WERI-Rb-1 (cell line): ENCODE measurements at regions not wholly inside any gene's neighbourhood (a gene's known extent, or its start where the extent isn't known, plus 50 kb on each side); places are given as distances from the start of the nearest gene placed in this dataset.
"Not testable (repeated sequence)": the region's sequence is repeated elsewhere in the genome, so short reads cannot be mapped to it uniquely, and the experiment has no call there.

Experiments used
- DNase-seq: peaks from one replicate; pipeline ENCODE4 v3.0.0-alpha.2; 2020
- H3K27ac ChIP-seq: fragments of 250-450 bp; sonication (Bioruptor Pico); 2 replicates; pipeline ENCODE4 v1.5.1; 2020; ENCODE audit warnings: mild to moderate bottlenecking, moderate library complexity
- H3K27me3 ChIP-seq: fragments of 250-450 bp; sonication (Bioruptor Pico); 2 replicates; pipeline ENCODE4 v1.5.1; 2021; ENCODE audit warnings: mild to moderate bottlenecking, low read depth, moderate library complexity; ENCODE audit not compliant: insufficient read depth, severe bottlenecking
- H3K36me3 ChIP-seq: fragments of 250-450 bp; sonication (Bioruptor Pico); 2 replicates; pipeline ENCODE4 v1.5.1; 2020; ENCODE audit warnings: mild to moderate bottlenecking, moderate library complexity
- H3K4me3 ChIP-seq: 2 replicates; pipeline ENCODE4 v1.5.1; 2011; ENCODE audit warnings: low read depth, mild to moderate bottlenecking, control low read depth, low read length
- H3K9me3 ChIP-seq: fragments of 250-450 bp; sonication (Bioruptor Pico); 2 replicates; pipeline ENCODE4 v1.5.1; 2021; ENCODE audit warnings: mild to moderate bottlenecking, moderate library complexity; ENCODE audit not compliant: severe bottlenecking
- TF ChIP-seq, protein P1 (sequence below): IDR thresholded peaks from 2 replicates; pipeline ENCODE4 v1.5.1; 2011; ENCODE audit warnings: low read depth, mild to moderate bottlenecking, control low read depth, inconsistent platforms, low read length

GRCh38 chr18:73681398-73681797 lies 466.2 kb downstream of the FBXO15 start:
- TF ChIP-seq, protein P1, sequence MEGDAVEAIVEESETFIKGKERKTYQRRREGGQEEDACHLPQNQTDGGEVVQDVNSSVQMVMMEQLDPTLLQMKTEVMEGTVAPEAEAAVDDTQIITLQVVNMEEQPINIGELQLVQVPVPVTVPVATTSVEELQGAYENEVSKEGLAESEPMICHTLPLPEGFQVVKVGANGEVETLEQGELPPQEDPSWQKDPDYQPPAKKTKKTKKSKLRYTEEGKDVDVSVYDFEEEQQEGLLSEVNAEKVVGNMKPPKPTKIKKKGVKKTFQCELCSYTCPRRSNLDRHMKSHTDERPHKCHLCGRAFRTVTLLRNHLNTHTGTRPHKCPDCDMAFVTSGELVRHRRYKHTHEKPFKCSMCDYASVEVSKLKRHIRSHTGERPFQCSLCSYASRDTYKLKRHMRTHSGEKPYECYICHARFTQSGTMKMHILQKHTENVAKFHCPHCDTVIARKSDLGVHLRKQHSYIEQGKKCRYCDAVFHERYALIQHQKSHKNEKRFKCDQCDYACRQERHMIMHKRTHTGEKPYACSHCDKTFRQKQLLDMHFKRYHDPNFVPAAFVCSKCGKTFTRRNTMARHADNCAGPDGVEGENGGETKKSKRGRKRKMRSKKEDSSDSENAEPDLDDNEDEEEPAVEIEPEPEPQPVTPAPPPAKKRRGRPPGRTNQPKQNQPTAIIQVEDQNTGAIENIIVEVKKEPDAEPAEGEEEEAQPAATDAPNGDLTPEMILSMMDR = no peak
- H3K4me3 ChIP-seq = no peak overlapping the region
- H3K27me3 ChIP-seq = no peaks in the 10 kb centered on the region
- no peak overlapping the region for H3K27ac ChIP-seq
- H3K36me3 ChIP-seq = no peaks in the 10 kb centered on the region
- no peak for DNase-seq
- no peaks in the 10 kb centered on the region for H3K9me3 ChIP-seq

- TF ChIP-seq, protein P1 = no peak
- no peaks in the 10 kb centered on the region for H3K9me3 ChIP-seq
- no peak overlapping the region for H3K4me3 ChIP-seq
- H3K27me3 ChIP-seq = no peaks in the 10 kb centered on the region
- no peak for DNase-seq
- H3K36me3 ChIP-seq = no peaks in the 10 kb centered on the region
- no peak overlapping the region for H3K27ac ChIP-seq
Measured at GRCh38 chr18:73679941-73680712, 467.5 kb downstream of the FBXO15 start.

- no peaks in the 10 kb centered on the region for H3K27me3 ChIP-seq
- DNase-seq = no peak
- H3K27ac ChIP-seq = no peak overlapping the region
- no peak overlapping the region for H3K4me3 ChIP-seq
- no peaks in the 10 kb centered on the region for H3K9me3 ChIP-seq
- TF ChIP-seq, protein P1 = no peak
- H3K36me3 ChIP-seq = no peaks in the 10 kb centered on the region
Measured at GRCh38 chr18:73677450-73677849, 470.2 kb downstream of the FBXO15 start.

GRCh38 chr18:73674125-73674865 lies 473.3 kb downstream of the FBXO15 start:
- Histone ChIP-seq H3K27me3 (no peaks in the 10 kb centered on the region), H3K27ac (no peak overlapping the region), H3K36me3 (no peaks in the 10 kb centered on the region), H3K9me3 (no peaks in the 10 kb centered on the region), H3K4me3 (no peak overlapping the region)
- no peak for DNase-seq
- TF ChIP-seq, protein P1 = no peak

DNA sequence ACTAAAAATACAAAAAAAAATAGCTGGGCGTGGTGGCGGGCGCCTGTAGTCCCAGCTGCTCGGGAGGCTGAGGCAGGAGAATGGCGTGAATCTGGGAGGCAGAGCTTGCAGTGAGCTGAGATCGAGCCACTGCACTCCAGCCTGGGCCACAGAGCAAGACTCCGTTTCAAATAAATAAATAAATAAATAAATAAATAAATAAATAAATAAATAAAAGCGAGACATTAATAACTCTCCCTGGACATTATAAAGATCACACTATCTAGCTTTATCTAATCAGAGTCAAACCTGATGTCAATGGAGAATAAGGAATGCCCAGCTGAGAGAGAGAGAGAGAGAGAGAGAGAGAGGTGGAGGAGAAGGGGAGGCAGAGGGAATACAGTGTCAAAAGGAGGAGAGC lies 476.2 kb downstream of the FBXO15 start:
- DNase-seq, H3K4me3 ChIP-seq, H3K27ac ChIP-seq, H3K27me3 ChIP-seq, H3K9me3 ChIP-seq, H3K36me3 ChIP-seq: not testable (repeated sequence)

DNA sequence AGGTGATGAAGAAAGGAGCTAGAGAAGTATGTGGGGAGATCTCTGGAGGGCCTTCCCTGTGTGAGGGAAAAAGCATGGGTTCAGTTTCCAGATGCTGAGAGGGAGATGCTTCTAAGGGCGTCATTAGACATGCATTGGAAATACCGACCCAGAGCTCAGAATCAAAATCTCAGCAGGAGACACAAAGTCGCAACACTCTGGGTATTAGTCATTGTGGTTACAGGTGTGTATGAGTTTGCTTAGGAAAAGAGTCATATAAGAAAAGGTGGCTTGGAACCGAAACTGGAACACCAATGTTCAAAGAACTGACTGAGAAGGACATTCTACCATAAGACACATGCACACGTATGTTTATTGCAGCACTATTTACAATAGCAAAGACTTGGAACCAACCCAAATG lies 477.1 kb downstream of the FBXO15 start:
- DNase-seq = no peak
- no peak overlapping the region for H3K27ac ChIP-seq
- H3K9me3 ChIP-seq = no peaks in the 10 kb centered on the region
- TF ChIP-seq, protein P1 = no peak
- no peak overlapping the region for H3K4me3 ChIP-seq
- no peaks in the 10 kb centered on the region for H3K36me3 ChIP-seq
- no peaks in the 10 kb centered on the region for H3K27me3 ChIP-seq
